Breast epithelium (tissue), 3 donors: ENCODE measurements at regions not wholly inside any gene's neighbourhood (a gene's known extent, or its start where the extent isn't known, plus 50 kb on each side); places are given as distances from the start of the nearest gene placed in this dataset.

ENCODE experiments used
- POLR2A ChIP-seq: fragments of 450-650 bp; IDR thresholded peaks from one replicate; pipeline ENCODE4 v1.6.1; 2016; ENCODE audit warnings: antibody characterized with exemption, mild to moderate bottlenecking, moderate library complexity
- TF ChIP-seq, protein P1 (sequence below), 3 donors: fragments of 450-650 bp; IDR thresholded peaks; one replicate each; pipeline ENCODE4 v1.5.1; 2016 to 2017; ENCODE audit warnings: antibody characterized with exemption in 3 of 3, mild to moderate bottlenecking in 3 of 3, moderate library complexity in 3 of 3

DNA sequence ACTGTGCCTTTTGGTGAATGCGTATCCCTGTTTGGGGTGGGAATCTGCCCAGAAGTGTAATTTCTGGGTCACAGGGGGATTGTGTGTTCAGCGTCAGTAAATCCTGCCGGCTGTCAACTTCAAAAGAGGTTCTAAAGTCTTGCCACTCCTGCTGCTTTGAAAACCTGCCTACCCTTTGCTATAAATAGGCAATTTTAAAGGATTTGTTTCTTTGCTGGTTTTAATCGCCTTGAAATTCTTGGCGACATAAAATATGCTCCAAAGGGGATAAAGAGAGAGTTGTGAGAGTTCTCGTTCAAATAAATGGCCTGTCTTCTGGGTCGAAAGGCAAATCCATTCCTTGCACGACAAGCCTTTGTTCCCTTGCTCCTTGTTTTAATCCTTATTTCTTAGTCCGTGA, 143.4 kb downstream of the IRF8 start:
- TF ChIP-seq, protein P1, sequence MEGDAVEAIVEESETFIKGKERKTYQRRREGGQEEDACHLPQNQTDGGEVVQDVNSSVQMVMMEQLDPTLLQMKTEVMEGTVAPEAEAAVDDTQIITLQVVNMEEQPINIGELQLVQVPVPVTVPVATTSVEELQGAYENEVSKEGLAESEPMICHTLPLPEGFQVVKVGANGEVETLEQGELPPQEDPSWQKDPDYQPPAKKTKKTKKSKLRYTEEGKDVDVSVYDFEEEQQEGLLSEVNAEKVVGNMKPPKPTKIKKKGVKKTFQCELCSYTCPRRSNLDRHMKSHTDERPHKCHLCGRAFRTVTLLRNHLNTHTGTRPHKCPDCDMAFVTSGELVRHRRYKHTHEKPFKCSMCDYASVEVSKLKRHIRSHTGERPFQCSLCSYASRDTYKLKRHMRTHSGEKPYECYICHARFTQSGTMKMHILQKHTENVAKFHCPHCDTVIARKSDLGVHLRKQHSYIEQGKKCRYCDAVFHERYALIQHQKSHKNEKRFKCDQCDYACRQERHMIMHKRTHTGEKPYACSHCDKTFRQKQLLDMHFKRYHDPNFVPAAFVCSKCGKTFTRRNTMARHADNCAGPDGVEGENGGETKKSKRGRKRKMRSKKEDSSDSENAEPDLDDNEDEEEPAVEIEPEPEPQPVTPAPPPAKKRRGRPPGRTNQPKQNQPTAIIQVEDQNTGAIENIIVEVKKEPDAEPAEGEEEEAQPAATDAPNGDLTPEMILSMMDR (IDR thresholded peaks at IDR 0.05), result no peak
- no peak for TF ChIP-seq POLR2A
